Natural killer cell treated with Interleukin-12 subunit alpha and Interleukin-12 subunit beta and Interleukin-15 and Interleukin-18, amount 100 ng/mL, for 72 hours (primary cell): ENCODE measurements at regions not wholly inside any gene's neighbourhood (a gene's known extent, or its start where the extent isn't known, plus 50 kb on each side); places are given as distances from the start of the nearest gene placed in this dataset.

Experiments
- ATAC-seq, 2 donors: fragments of 150-1000 bp; cut with Tn5 transposase in 1 of 2; sonication (Bioruptor Pico), chemical (Tn5 transposase) in 1 of 2; 2 replicates each; pipeline ENCODE4 v1.10.0; 2021
- DNase-seq: peaks from one replicate; pipeline ENCODE4 v3.0.0; 2022; ENCODE audit warnings: low spot score
- H3K27ac Mint-ChIP-seq, 2 donors: 1 replicate in 1 of 2; 2 replicates in 1 of 2; pipeline ENCODE4 v1.8.0; 2022; ENCODE audit warnings: mixed read lengths in 2 of 2, mild to moderate bottlenecking in 1 of 2, moderate library complexity in 1 of 2
- H3K27me3 Mint-ChIP-seq, 2 donors: 1 replicate in 1 of 2; 2 replicates in 1 of 2; pipeline ENCODE4 v1.8.0; 2022; ENCODE audit warnings: mixed read lengths in 2 of 2
- H3K36me3 Mint-ChIP-seq: one replicate; pipeline ENCODE4 v1.8.0; 2022; ENCODE audit warnings: mixed read lengths
- H3K4me1 Mint-ChIP-seq, 2 donors: 1 replicate in 1 of 2; 2 replicates in 1 of 2; pipeline ENCODE4 v1.8.0; 2022; ENCODE audit warnings: low read depth in 2 of 2, mixed read lengths in 2 of 2, mild to moderate bottlenecking in 1 of 2
- H3K4me3 Mint-ChIP-seq: one replicate; pipeline ENCODE4 v1.8.0; 2022; ENCODE audit warnings: mixed read lengths
- H3K9me3 Mint-ChIP-seq: 2 replicates; pipeline ENCODE4 v1.8.0; 2022; ENCODE audit warnings: mixed read lengths

DNA sequence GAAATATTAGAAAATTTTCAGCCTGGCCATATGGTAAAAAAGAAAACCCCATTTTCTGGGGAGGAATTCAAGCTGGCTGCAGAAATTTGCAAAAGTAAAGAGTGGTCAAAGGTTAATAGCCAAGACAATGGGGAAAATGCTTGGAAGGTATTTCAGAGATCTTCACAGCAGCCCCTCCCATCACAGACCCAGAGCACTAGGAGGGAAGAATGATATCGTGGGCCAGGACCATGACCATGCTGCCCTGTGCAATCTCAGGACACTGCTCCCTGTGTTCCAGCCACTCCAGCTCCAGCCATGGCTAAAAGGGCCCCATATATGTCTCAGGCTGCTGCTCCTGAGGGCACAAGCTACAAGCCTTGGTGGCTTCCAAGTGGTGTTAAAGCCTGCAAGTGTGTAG is 93.9 kb upstream of the AGAP1 start:
- H3K36me3 Mint-ChIP-seq: no peaks in the 10 kb centered on the region
- DNase-seq (no peak), ATAC-seq (no peak)
- no peak overlapping the region for H3K4me3 Mint-ChIP-seq
- H3K4me1 Mint-ChIP-seq: no peaks in the 10 kb centered on the region
- H3K9me3 Mint-ChIP-seq: no peaks in the 10 kb centered on the region
- H3K27me3 Mint-ChIP-seq: peaks cover 20 to 38% of the 10 kb centered on the region in 2 donors
- no peak overlapping the region for H3K27ac Mint-ChIP-seq

DNA sequence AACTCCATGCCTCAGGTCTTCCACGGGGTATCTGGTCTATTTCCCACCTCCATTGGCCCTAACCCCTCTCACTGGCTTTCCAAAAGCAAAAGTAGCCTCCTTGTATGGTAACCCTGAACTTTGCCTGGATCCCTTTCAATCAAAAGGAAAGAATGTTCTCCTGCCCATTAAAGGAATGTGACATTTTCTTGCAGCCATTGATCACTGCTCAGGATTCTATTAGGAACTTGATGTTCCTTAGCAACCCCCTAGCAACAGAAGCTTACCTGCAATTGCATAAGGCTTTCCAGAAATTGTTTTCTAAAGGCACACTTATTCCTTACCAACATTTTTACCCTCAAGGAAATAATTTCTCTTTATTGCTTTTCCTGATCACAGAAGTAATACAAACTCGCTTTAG is 91.4 kb upstream of the AGAP1 start:
- H3K4me1 Mint-ChIP-seq: no peaks in the 10 kb centered on the region
- H3K36me3 Mint-ChIP-seq: no peaks in the 10 kb centered on the region
- H3K27me3 Mint-ChIP-seq: peaks cover 14 to 32% of the 10 kb centered on the region in 2 donors
- no peak overlapping the region for H3K4me3 Mint-ChIP-seq
- no peak for ATAC-seq
- no peak overlapping the region for H3K27ac Mint-ChIP-seq
- H3K9me3 Mint-ChIP-seq: no peaks in the 10 kb centered on the region
- DNase-seq: no peak

DNA sequence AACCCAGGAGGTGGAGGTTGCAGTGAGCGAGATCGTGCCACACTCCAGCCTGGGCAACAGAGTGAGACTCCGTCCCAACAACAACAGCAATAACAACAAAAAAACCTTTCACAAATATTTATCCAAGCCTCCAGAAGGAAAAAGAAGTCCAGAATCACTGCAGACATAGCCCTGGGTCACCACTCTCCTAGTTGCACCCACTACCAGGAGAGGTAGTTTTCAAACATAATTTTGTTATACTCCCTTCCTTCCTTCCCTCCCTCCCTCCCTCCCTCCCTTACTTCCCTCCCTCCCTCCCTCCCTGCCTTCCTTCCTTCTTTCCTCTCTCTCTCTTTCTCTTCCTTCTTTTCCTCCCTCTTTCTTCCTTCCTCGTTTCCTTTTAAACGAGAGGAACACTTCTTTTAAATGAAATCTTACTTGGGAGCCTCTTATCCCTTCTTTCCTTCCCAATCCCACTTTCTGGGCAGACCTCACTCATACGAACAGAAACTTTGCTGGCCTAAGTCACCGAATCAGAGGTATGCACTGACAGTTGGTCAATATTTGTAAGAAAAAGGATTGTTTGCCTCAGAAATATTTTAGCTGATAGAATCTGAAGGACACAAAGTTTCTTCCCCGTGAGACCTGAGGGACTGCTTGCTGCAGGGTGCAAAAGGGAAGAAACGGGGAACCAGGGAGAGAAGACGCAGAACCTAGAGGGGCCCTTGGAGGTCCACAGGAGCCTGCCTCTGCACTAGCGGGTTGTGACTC is 88.1 kb upstream of the AGAP1 start:
- DNase-seq: no peak
- no peaks in the 10 kb centered on the region for H3K4me1 Mint-ChIP-seq
- H3K27ac Mint-ChIP-seq: no peak overlapping the region
- H3K36me3 Mint-ChIP-seq: no peaks in the 10 kb centered on the region
- H3K9me3 Mint-ChIP-seq: peaks cover 2% of the 10 kb centered on the region
- no peak overlapping the region for H3K4me3 Mint-ChIP-seq
- H3K27me3 Mint-ChIP-seq: peaks cover 13 to 34% of the 10 kb centered on the region in 2 donors
- no peak for ATAC-seq

DNA sequence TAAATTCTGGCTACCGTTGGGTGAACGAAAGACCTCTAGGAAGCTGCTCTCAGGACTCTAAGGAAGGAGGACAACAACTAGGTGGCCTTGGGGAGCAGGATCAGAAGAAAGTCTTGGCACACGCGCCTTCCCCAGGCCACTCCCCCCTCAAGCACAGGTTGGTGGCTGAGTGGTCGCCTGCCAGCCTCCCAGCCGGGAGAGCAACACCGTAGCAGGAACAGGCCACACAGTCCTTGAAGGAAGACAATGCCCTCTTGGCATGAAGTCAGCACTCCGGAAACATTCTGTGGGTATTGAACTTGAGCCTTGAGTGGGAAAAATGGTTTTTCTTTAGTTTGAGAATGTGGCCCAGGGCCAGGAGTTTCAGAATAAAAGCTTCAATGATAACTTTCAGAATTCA is 87.4 kb upstream of the AGAP1 start:
- no peak for ATAC-seq
- no peak for DNase-seq
- no peaks in the 10 kb centered on the region for H3K4me1 Mint-ChIP-seq
- no peak overlapping the region for H3K27ac Mint-ChIP-seq
- H3K36me3 Mint-ChIP-seq: no peaks in the 10 kb centered on the region
- peaks cover 2% of the 10 kb centered on the region for H3K9me3 Mint-ChIP-seq
- H3K4me3 Mint-ChIP-seq: no peak overlapping the region
- H3K27me3 Mint-ChIP-seq: peaks cover 13 to 37% of the 10 kb centered on the region in 2 donors

DNA sequence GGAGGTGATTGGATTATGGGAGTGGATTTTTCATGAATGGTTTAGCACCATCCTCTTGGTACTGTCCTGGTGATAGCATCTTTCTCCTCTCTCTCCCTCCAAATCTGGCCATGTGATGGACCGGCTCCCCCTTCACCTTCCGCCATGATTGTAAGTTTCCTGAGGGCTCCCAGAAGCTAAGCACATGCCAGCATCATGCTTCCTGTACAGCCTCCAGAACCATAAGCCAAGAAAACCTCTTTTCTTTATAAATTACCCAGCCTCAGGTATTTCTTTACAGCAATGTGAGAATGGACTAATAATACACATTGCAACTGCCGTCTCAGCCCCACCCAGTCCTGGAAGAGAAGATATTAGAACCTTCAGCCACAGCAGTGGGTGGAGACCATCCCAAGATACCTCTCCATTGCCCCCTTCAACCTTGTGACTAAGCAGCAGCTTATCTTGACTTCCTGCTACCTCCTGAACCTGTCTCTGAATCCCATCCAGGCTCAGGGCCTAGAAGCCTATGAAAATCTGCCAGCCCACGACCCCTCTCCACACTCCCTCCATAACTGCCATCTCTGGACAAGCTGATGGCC is 81.8 kb upstream of the AGAP1 start:
- no peak for ATAC-seq
- peaks cover 2% of the 10 kb centered on the region for H3K9me3 Mint-ChIP-seq
- H3K4me3 Mint-ChIP-seq: no peak overlapping the region
- no peaks in the 10 kb centered on the region for H3K36me3 Mint-ChIP-seq
- DNase-seq: no peak
- H3K27me3 Mint-ChIP-seq: peaks cover 14 to 30% of the 10 kb centered on the region in 2 donors
- no peak overlapping the region for H3K27ac Mint-ChIP-seq
- H3K4me1 Mint-ChIP-seq: no peaks in the 10 kb centered on the region

DNA sequence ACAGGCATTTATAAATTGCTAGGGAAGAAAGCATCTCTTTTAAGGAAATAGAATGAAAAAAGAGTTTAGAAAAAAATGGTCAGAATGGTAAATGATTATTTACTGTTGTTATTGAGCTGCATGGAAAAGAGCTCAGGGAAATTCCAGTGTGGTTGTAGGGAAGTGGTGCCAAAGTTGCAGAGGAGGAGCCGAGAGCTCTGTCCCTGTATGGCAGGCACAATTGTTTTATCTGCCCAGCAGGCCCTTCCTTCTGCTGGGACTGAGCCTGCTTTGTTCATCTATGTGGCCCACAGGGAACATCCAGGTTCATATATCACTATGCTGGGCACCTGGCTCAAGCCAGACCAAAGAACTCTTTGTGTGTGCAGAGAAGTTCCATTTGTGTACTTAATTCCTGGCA is 80.8 kb upstream of the AGAP1 start:
- peaks cover 1% of the 10 kb centered on the region for H3K9me3 Mint-ChIP-seq
- DNase-seq: no peak
- peaks cover 16 to 36% of the 10 kb centered on the region in 2 donors for H3K27me3 Mint-ChIP-seq
- no peak overlapping the region for H3K4me3 Mint-ChIP-seq
- H3K4me1 Mint-ChIP-seq: no peaks in the 10 kb centered on the region
- no peak overlapping the region for H3K27ac Mint-ChIP-seq
- no peak for ATAC-seq
- no peaks in the 10 kb centered on the region for H3K36me3 Mint-ChIP-seq

DNA sequence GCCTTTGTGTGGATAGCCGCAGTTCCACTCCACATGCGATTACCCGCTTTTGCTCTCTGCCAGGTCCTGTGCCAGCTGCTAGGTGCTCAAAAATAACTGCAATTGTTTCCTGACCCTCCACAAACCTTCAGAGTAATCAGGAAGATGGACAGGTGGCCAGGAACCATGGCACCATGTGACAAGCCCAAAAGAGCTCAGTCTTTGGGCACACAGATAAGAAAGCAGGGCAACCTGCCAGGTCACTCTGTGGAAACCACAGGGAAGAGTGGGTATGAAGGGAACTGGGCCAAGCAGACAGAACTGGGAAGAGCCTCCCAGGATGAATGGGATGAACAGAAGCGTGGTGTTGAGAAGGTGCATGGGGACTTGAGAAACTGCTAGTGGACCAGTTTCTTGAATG is 79.4 kb upstream of the AGAP1 start:
- DNase-seq (no peak), ATAC-seq (no peak)
- no peaks in the 10 kb centered on the region for H3K36me3 Mint-ChIP-seq
- no peak overlapping the region for H3K27ac Mint-ChIP-seq
- no peaks in the 10 kb centered on the region for H3K4me1 Mint-ChIP-seq
- peaks cover 15 to 32% of the 10 kb centered on the region in 2 donors for H3K27me3 Mint-ChIP-seq
- H3K4me3 Mint-ChIP-seq: no peak overlapping the region
- H3K9me3 Mint-ChIP-seq: no peaks in the 10 kb centered on the region

DNA sequence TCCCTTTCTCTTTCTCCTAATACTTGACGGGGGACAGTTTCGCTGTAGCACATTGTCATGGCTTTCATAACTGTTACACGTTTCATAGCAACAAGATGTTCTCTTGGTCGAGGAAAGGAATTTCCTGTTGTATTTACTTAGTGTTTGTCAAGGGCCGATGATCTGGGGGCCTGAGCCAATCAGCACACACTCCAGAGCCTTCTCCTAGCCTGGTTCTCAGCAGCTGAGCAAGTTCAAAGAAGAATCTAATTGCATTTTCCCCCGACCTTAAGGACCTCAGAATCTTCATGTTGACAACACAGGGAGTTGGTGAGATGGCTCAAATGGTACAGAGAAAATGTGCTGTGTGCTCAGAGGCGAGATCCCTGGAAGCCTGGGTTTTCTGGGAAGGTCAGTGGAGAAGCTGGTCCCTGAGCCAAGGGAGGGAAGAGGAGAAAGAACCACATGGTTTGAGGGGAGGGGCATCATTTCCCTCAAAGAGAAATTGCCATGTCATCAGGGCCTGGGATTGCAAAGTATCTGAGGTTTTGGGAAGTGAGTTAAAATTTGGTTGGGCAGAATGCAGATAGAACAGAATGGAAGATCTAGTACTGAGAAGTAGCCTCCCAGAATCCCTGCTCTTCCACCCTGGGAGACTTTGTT is 76.9 kb upstream of the AGAP1 start:
- DNase-seq: no peak
- no peaks in the 10 kb centered on the region for H3K9me3 Mint-ChIP-seq
- no peak overlapping the region for H3K4me3 Mint-ChIP-seq
- no peak overlapping the region for H3K27ac Mint-ChIP-seq
- no peaks in the 10 kb centered on the region for H3K36me3 Mint-ChIP-seq
- H3K4me1 Mint-ChIP-seq: no peaks in the 10 kb centered on the region
- H3K27me3 Mint-ChIP-seq: peaks cover 12 to 24% of the 10 kb centered on the region in 2 donors
- no peak for ATAC-seq

DNA sequence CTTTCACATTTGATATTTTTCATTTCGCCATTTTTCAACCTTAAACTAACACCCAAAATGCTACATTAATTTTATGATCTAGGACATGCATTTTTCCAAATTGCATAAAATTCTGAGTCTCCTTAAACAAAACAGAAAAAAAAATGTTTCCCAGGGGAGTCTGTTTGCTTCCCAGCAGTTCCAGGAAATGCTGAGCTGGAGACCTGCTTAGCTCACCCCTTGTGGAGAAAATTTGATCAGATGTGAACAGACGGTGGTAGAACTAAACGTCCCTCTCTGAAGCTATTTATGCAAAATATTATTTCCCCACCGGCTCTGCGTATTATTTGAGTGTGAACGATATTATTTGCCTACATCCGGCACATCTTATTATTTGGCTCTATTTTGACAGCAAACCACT is 74.9 kb upstream of the AGAP1 start:
- no peak for ATAC-seq
- no peak for DNase-seq
- Mint-ChIP-seq H3K27me3 (peaks cover 9 to 24% of the 10 kb centered on the region in 2 donors), H3K27ac (no peak overlapping the region), H3K9me3 (peaks cover 3% of the 10 kb centered on the region), H3K4me1 (no peaks in the 10 kb centered on the region), H3K36me3 (no peaks in the 10 kb centered on the region), H3K4me3 (no peak overlapping the region)

DNA sequence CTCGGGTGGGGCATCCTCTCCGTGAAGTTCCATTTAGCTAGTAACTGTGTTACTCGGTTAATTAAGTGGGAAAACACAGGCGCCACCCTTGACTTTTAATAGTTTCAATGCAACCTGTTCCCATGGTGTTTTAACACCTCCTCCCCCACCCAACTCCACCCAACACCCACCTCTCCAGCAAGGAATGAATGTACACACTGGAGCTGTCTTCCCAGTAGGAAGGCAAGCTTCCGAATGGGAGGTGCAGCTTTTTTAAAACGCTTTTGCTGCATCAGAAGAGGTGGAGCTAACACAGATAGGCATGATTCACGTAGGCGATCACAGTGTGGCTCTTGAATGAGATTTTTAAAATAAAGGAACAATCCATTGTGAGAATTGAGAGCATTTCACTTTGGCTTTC is 73.8 kb upstream of the AGAP1 start:
- H3K36me3 Mint-ChIP-seq: no peaks in the 10 kb centered on the region
- ATAC-seq (no peak), DNase-seq (no peak)
- peaks cover 3% of the 10 kb centered on the region for H3K9me3 Mint-ChIP-seq
- no peaks in the 10 kb centered on the region for H3K4me1 Mint-ChIP-seq
- no peak overlapping the region for H3K27ac Mint-ChIP-seq
- peaks cover 10 to 18% of the 10 kb centered on the region in 2 donors for H3K27me3 Mint-ChIP-seq
- no peak overlapping the region for H3K4me3 Mint-ChIP-seq

DNA sequence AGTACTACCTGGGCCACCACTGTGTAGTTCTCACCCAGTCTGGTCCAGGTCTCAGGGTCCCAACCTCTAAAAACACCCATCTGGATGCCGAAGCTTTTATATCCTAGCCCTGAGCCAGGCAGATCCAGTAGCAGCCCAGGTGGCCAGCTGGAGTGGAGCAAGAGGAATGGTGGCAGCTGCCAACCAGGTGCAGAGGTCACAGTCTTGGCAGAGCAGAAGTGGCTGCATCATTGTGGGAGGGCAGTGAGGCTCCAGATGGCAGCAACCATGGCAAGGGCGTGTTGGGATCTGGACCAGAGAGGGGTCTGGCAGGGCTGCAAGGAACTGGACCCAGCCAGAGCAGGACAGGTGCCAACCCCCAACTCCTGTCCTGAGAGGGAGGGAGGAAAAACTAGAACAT is 72.2 kb upstream of the AGAP1 start:
- H3K4me3 Mint-ChIP-seq: no peak overlapping the region
- DNase-seq (no peak), ATAC-seq (peak in 1 of 2 donors; percentile 36)
- peaks cover 9 to 18% of the 10 kb centered on the region in 2 donors for H3K27me3 Mint-ChIP-seq
- no peaks in the 10 kb centered on the region for H3K4me1 Mint-ChIP-seq
- no peak overlapping the region for H3K27ac Mint-ChIP-seq
- H3K9me3 Mint-ChIP-seq: peaks cover 3% of the 10 kb centered on the region
- no peaks in the 10 kb centered on the region for H3K36me3 Mint-ChIP-seq

DNA sequence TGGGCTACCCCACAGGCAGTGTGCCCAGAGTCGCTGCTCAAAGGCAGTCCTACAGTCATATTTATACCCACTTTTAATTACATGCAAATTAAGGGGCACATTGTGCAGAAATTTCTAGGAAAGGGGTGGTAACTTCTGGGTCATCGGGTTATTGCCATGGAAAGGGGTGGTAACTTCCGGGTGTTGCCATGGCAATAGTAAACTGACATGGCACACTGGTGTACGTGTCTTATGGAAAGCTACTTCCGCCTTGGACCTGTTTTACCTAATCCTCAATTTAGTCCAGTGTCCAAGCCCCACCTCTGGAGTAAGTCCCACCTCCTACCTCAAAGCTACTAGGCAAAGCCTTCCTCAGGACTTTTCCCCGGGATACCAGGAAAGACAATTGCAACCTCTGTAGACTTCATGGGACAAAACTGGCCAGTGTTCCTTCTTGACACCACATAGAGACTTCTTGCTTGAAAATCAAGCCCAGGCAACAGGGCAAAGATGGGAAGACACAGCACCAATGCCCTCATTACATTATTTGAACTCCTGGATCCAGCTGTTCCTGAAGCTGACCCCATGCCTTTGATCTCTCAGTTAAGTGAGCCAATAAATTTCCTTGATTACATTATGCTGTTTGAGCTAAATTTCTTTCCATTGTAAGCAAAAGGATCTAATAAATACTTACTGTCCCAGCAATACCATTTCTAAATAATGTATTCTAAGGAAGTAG is 63.3 kb upstream of the AGAP1 start:
- ATAC-seq: no peak
- no peaks in the 10 kb centered on the region for H3K36me3 Mint-ChIP-seq
- no peak overlapping the region for H3K4me3 Mint-ChIP-seq
- H3K4me1 Mint-ChIP-seq: no peaks in the 10 kb centered on the region
- no peak for DNase-seq
- H3K27ac Mint-ChIP-seq: no peak overlapping the region
- peaks cover 13 to 31% of the 10 kb centered on the region in 2 donors for H3K27me3 Mint-ChIP-seq
- H3K9me3 Mint-ChIP-seq: no peaks in the 10 kb centered on the region

DNA sequence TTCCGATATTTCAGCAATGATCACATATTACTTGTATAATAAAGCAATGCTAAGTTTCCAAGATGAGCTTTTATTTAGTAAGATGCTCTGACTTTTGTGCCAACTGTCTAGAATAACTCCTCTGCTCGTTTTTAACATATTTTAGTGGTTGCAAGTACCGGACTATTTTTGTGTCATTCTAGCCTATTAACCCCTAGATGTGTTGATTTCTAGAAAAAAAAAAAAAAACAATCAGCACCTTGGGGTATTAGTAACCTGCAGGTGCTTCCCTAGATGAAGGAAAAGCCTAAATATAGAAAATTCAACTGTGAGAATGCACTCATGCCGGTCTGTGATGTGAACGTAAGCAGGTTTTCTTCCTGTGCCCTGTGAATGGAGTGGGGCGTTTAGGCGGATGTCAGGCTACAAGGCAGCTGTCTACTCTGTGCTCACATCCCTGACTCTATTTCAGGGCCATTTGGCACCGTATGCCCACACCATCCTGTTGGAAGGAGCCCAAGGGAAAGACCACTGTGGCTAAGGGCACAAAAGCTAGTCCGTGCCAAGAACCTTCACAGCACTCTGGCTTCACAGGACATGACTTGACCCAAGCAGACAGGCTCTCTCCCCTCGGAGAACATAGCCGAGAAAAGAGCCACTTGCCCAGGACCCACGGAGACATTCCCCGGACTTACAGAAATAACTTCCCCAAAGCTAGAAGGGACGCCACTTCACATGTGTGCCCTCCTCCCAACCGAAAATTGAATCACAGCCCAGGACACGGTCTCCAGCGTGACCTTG is 60.9 kb upstream of the AGAP1 start:
- Mint-ChIP-seq H3K27ac (no peak overlapping the region), H3K4me1 (no peaks in the 10 kb centered on the region), H3K9me3 (no peaks in the 10 kb centered on the region), H3K27me3 (peaks cover 15 to 25% of the 10 kb centered on the region in 2 donors), H3K4me3 (no peak overlapping the region), H3K36me3 (no peaks in the 10 kb centered on the region)
- no peak for DNase-seq
- ATAC-seq: no peak
